GM12878 (cell line): ENCODE measurements at regions not wholly inside any gene's neighbourhood (a gene's known extent, or its start where the extent isn't known, plus 50 kb on each side); places are given as distances from the start of the nearest gene placed in this dataset.

Experiments used
- ATAC-seq: fragments of 200-7000 bp; cut with Tn5 transposase; 3 replicates; pipeline ENCODE4 v1.9.1; 2020; ENCODE audit warnings: mild to moderate bottlenecking, moderate library complexity
- BruUV-seq: library from RNA; stranded (reverse); fragments of 400-500 nt; replicated peaks from 2 replicates; lab custom pipeline; 2021; lab: Mats Ljungman, UMichigan
- CTCF ChIA-PET: fragments of 300-600 bp; sonication (Branson Sonifier 250); formaldehyde crosslinking; extraction: SDS; loops from one replicate; lab custom pipeline; 2021; ENCODE audit warnings: inconsistent platforms; lab: Yijun Ruan, JAX
- POLR2A ChIA-PET: fragments of 350-600 bp; formaldehyde crosslinking; extraction: SDS; loops from one replicate; lab custom pipeline; 2021; ENCODE audit warnings: inconsistent platforms; lab: Charles Lee
- RAD21 ChIA-PET: fragments of 300-600 bp; sonication (Branson Sonifier 250); formaldehyde crosslinking; loops from one replicate; lab custom pipeline; 2023; ENCODE audit warnings: antibody characterized with exemption; ENCODE audit not compliant: unreplicated experiment; lab: Charles Lee
- SMC1A ChIA-PET: fragments of 300-600 bp; sonication (Branson Sonifier 250); formaldehyde crosslinking; loops from one replicate; lab custom pipeline; 2023; ENCODE audit not compliant: unreplicated experiment, uncharacterized antibody; lab: Charles Lee
- DNase-seq: peaks from one replicate; pipeline ENCODE4 v3.0.0-alpha.2; 2011; ENCODE audit warnings: low read depth, low spot score
- FAIRE-seq: peaks from 3 replicates; lab custom pipeline; 2011; peaks lifted over from hg19 to GRCh38; lab: Jason Lieb, UNC
- H2AFZ ChIP-seq: 2 replicates; pipeline ENCODE4 v1.6.0; 2011; ENCODE audit warnings: low read depth, low read length, control low read depth; ENCODE audit not compliant: control insufficient read depth
- H3K27ac ChIP-seq: 2 replicates; pipeline ENCODE4 v1.5.1; 2011; ENCODE audit warnings: control low read depth; ENCODE audit not compliant: control insufficient read depth, insufficient read depth
- H3K27me3 ChIP-seq, 2 experiments: replicated peaks in 1 of 2; 2 replicates each; pipeline versions ENCODE4 v1.6.0 to v1.6.1; 2011; ENCODE audit warnings: low read length in 1 of 2; ENCODE audit not compliant: control insufficient read depth in 2 of 2, insufficient read depth in 2 of 2
- H3K36me3 ChIP-seq, 2 experiments: 2 replicates each; pipeline ENCODE4 v1.5.1; 2011; ENCODE audit warnings: low read length in 1 of 2; ENCODE audit not compliant: control insufficient read depth in 2 of 2, insufficient read depth in 2 of 2
- H3K4me1 ChIP-seq: 2 replicates; pipeline ENCODE4 v1.6.1; 2011; ENCODE audit warnings: mild to moderate bottlenecking, low read length, moderate library complexity, mixed read lengths; ENCODE audit not compliant: control insufficient read depth, insufficient read depth
- H3K4me2 ChIP-seq: 2 replicates; pipeline ENCODE4 v1.6.0; 2011; ENCODE audit warnings: control low read depth; ENCODE audit not compliant: control insufficient read depth, insufficient read depth
- H3K4me3 ChIP-seq: fragments of 200-600 bp; sonication (generic); 2 replicates; pipeline ENCODE4 v1.5.1; 2016
- H3K79me2 ChIP-seq: 2 replicates; pipeline ENCODE4 v1.6.0; 2011; ENCODE audit warnings: low read length; ENCODE audit not compliant: control insufficient read depth, insufficient read depth
- H3K9ac ChIP-seq: 2 replicates; pipeline ENCODE4 v1.8.0; 2011; ENCODE audit warnings: low read length, control low read depth, mixed read lengths; ENCODE audit not compliant: control insufficient read depth, insufficient read depth
- H3K9me3 ChIP-seq: replicated peaks from 3 replicates; pipeline ENCODE4 v1.5.1; 2011; ENCODE audit warnings: mild to moderate bottlenecking, low read length; ENCODE audit not compliant: control insufficient read depth, insufficient read depth
- H4K20me1 ChIP-seq: 2 replicates; pipeline ENCODE4 v1.6.0; 2011; ENCODE audit not compliant: control insufficient read depth, insufficient read depth
- WGBS: methylation state at CpG from one replicate; pipeline ENCODE4 v1.1.6; 2016; ENCODE audit warnings: low lambda C conversion rate; ENCODE audit not compliant: insufficient replicate concordance, insufficient coverage; ENCODE audit errors: missing lambda C conversion rate; 5-methylcytosine and 5-hydroxymethylcytosine counted together
- in situ Hi-C: fragments of 300-500 bp; cut with MboI; formaldehyde crosslinking; loops from 9 replicates; pipeline ENCODE4 v1.14.3; 2018; ENCODE audit warnings: mixed read lengths
- intact Hi-C: fragments of 100-400 bp; cut with micrococcal nuclease; formaldehyde crosslinking; loops from one replicate; pipeline ENCODE4 v1.14.2; 2022; ENCODE audit not compliant: unreplicated experiment
- TF ChIP-seq, protein P1 (sequence below): fragments of 450-650 bp; IDR thresholded peaks from 2 replicates; pipeline ENCODE4 v1.6.1; 2017; ENCODE audit warnings: antibody characterized with exemption, mild to moderate bottlenecking, moderate library complexity
- TF ChIP-seq, protein P2 (sequence below): fragments of 450-650 bp; IDR thresholded peaks from 2 replicates; pipeline ENCODE4 v1.6.1; 2017; ENCODE audit warnings: mild to moderate bottlenecking, moderate library complexity

DNA sequence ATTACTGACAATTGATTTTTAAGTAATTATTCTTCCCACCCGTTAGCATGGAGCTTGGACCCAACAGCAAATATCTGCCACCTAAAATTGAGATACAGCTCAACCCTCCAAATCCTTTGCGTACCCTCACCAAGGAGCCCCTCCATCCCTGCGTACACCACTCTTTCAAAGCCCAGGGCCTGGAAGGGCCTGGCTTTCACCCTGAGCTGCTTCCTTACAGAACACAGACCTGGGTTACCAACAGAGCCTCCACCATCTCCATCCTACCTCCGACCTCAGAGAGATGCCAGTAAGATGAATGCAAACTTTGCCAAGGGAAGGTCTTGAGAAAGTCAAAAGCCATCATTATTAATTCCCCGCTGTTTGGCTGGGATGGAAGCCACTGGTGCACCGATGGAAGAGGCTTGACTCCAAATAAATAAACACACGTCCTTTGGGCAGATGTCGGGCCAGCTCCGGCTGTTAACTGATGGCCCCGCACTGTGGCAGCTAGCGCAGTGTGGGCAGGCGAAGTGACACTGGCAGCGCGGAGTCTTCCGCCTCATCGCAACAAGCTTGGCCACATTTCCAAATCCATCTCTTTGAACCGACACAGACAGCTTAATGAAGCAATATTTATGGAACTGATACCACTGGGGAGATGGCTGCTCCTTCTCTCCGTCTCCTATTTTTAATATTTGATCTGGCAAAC, 150.2 kb upstream of the VSTM2B start:
- WGBS = 54% methylated on average over 18 of the region's 18 CpGs
- SMC1A ChIA-PET = no interaction called here
- H3K4me2 ChIP-seq = no peak overlapping the region
- no peaks in the 10 kb centered on the region; the same call in 2 of the 3 replicates for H3K9me3 ChIP-seq
- no peak overlapping the region for H3K9ac ChIP-seq
- POLR2A ChIA-PET = no interaction called here
- intact Hi-C loops = no loop called here
- H3K79me2 ChIP-seq = no peaks in the 10 kb centered on the region
- DNase-seq = no peak
- H2AFZ ChIP-seq = no peak overlapping the region
- H3K4me3 ChIP-seq = no peak overlapping the region
- no peaks in the 10 kb centered on the region for H4K20me1 ChIP-seq
- in situ Hi-C loops = no loop called here
- BruUV-seq = no TSS peak
- H3K36me3 ChIP-seq = no peaks in the 10 kb centered on the region
- no peaks in the 10 kb centered on the region for H3K4me1 ChIP-seq
- H3K27ac ChIP-seq = no peak overlapping the region
- TF ChIP-seq, protein P1, sequence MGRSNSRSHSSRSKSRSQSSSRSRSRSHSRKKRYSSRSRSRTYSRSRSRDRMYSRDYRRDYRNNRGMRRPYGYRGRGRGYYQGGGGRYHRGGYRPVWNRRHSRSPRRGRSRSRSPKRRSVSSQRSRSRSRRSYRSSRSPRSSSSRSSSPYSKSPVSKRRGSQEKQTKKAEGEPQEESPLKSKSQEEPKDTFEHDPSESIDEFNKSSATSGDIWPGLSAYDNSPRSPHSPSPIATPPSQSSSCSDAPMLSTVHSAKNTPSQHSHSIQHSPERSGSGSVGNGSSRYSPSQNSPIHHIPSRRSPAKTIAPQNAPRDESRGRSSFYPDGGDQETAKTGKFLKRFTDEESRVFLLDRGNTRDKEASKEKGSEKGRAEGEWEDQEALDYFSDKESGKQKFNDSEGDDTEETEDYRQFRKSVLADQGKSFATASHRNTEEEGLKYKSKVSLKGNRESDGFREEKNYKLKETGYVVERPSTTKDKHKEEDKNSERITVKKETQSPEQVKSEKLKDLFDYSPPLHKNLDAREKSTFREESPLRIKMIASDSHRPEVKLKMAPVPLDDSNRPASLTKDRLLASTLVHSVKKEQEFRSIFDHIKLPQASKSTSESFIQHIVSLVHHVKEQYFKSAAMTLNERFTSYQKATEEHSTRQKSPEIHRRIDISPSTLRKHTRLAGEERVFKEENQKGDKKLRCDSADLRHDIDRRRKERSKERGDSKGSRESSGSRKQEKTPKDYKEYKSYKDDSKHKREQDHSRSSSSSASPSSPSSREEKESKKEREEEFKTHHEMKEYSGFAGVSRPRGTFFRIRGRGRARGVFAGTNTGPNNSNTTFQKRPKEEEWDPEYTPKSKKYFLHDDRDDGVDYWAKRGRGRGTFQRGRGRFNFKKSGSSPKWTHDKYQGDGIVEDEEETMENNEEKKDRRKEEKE = no peak
- TF ChIP-seq, protein P2, sequence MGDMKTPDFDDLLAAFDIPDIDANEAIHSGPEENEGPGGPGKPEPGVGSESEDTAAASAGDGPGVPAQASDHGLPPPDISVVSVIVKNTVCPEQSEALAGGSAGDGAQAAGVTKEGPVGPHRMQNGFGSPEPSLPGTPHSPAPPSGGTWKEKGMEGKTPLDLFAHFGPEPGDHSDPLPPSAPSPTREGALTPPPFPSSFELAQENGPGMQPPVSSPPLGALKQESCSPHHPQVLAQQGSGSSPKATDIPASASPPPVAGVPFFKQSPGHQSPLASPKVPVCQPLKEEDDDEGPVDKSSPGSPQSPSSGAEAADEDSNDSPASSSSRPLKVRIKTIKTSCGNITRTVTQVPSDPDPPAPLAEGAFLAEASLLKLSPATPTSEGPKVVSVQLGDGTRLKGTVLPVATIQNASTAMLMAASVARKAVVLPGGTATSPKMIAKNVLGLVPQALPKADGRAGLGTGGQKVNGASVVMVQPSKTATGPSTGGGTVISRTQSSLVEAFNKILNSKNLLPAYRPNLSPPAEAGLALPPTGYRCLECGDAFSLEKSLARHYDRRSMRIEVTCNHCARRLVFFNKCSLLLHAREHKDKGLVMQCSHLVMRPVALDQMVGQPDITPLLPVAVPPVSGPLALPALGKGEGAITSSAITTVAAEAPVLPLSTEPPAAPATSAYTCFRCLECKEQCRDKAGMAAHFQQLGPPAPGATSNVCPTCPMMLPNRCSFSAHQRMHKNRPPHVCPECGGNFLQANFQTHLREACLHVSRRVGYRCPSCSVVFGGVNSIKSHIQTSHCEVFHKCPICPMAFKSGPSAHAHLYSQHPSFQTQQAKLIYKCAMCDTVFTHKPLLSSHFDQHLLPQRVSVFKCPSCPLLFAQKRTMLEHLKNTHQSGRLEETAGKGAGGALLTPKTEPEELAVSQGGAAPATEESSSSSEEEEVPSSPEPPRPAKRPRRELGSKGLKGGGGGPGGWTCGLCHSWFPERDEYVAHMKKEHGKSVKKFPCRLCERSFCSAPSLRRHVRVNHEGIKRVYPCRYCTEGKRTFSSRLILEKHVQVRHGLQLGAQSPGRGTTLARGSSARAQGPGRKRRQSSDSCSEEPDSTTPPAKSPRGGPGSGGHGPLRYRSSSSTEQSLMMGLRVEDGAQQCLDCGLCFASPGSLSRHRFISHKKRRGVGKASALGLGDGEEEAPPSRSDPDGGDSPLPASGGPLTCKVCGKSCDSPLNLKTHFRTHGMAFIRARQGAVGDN = no peak
- H3K27me3 ChIP-seq = no peaks in the 10 kb centered on the region
- CTCF ChIA-PET = no interaction called here
- RAD21 ChIA-PET = no interaction called here
- no peak for ATAC-seq
- FAIRE-seq = no peak
